PFSK-1 (cell line): ENCODE measurements at regions not wholly inside any gene's neighbourhood (a gene's known extent, or its start where the extent isn't known, plus 50 kb on each side); places are given as distances from the start of the nearest gene placed in this dataset.

Source experiments
- FOXP2 ChIP-seq: optimal IDR thresholded peaks from 2 replicates; pipeline ENCODE3; 2011; ENCODE audit warnings: borderline replicate concordance, control low read depth, inconsistent platforms; ENCODE audit not compliant: insufficient read depth; ENCODE audit errors: extremely low read length, extremely low read depth
- POLR2AphosphoS5 ChIP-seq: IDR thresholded peaks from 2 replicates; pipeline ENCODE4 v1.6.1; 2012; ENCODE audit warnings: low read depth, mild to moderate bottlenecking, control low read depth, low read length, moderate library complexity
- SIN3A ChIP-seq: IDR thresholded peaks from 2 replicates; pipeline ENCODE4 v1.6.1; 2012; ENCODE audit warnings: mild to moderate bottlenecking, low read length, moderate library complexity, borderline replicate concordance; ENCODE audit not compliant: insufficient read depth
- TAF1 ChIP-seq: IDR thresholded peaks from 2 replicates; pipeline ENCODE4 v1.6.1; 2012; ENCODE audit warnings: low read length, control low read depth, borderline replicate concordance; ENCODE audit not compliant: insufficient read depth
- TF ChIP-seq, protein P1 (sequence below), 2 experiments: IDR thresholded peaks; 2 replicates each; pipeline versions ENCODE4 v1.6.1 to v1.8.0; 2011 to 2012; ENCODE audit warnings: low read depth in 2 of 2, low read length in 2 of 2, control low read depth in 1 of 2, inconsistent platforms in 1 of 2, mild to moderate bottlenecking in 1 of 2, moderate library complexity in 1 of 2; ENCODE audit not compliant: insufficient read depth in 1 of 2

DNA sequence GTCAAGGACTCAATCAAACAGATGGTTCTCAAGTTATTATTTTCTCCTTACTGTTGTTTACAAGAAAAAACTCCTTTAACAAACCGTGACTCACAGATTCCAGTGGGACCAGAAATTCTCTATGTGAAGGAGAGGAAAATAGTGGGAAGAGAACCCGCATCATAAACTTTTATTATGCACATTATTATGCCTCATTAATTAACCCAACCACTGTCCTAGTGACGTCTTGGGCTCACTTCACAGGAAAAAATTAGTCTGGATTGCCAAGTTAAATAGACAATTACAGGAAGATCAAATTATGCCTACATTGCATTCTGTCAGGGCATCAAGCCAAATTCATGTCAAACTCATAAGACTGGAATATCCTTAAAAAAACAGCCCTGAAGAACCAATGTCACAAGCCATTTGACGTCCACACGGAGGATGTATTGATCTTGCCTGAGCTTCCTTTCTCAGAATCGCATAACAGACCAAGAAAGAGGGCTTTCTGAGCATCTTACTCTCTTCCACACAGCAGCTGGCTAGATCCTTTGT is 347.8 kb downstream of the DUSP10 start:
- peak; percentile 15; the same call in 1 of the 2 replicates for TF ChIP-seq TAF1
- TF ChIP-seq, protein P1, sequence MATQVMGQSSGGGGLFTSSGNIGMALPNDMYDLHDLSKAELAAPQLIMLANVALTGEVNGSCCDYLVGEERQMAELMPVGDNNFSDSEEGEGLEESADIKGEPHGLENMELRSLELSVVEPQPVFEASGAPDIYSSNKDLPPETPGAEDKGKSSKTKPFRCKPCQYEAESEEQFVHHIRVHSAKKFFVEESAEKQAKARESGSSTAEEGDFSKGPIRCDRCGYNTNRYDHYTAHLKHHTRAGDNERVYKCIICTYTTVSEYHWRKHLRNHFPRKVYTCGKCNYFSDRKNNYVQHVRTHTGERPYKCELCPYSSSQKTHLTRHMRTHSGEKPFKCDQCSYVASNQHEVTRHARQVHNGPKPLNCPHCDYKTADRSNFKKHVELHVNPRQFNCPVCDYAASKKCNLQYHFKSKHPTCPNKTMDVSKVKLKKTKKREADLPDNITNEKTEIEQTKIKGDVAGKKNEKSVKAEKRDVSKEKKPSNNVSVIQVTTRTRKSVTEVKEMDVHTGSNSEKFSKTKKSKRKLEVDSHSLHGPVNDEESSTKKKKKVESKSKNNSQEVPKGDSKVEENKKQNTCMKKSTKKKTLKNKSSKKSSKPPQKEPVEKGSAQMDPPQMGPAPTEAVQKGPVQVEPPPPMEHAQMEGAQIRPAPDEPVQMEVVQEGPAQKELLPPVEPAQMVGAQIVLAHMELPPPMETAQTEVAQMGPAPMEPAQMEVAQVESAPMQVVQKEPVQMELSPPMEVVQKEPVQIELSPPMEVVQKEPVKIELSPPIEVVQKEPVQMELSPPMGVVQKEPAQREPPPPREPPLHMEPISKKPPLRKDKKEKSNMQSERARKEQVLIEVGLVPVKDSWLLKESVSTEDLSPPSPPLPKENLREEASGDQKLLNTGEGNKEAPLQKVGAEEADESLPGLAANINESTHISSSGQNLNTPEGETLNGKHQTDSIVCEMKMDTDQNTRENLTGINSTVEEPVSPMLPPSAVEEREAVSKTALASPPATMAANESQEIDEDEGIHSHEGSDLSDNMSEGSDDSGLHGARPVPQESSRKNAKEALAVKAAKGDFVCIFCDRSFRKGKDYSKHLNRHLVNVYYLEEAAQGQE (IDR thresholded peaks at IDR 0.05; ENCODE audit: insufficient read depth in 1 of 2, low read depth in 2 of 2, low read length in 2 of 2), result no peak
- TF ChIP-seq POLR2AphosphoS5, result peak; percentile 64
- no peak for TF ChIP-seq FOXP2
- TF ChIP-seq SIN3A, result no peak
